Fibroblast of the aortic adventitia (primary cell): ENCODE measurements at regions not wholly inside any gene's neighbourhood (a gene's known extent, or its start where the extent isn't known, plus 50 kb on each side); places are given as distances from the start of the nearest gene placed in this dataset.

Experiments used
- DNase-seq: peaks from one replicate; pipeline ENCODE4 v3.0.0-alpha.2; 2010; ENCODE audit warnings: low read depth
- H3K4me3 ChIP-seq: 2 replicates; pipeline ENCODE4 v1.5.1; 2011; ENCODE audit warnings: low read depth, mild to moderate bottlenecking, control low read depth, low read length, moderate library complexity
- TF ChIP-seq, protein P1 (sequence below): IDR thresholded peaks from 2 replicates; pipeline ENCODE4 v1.5.1; 2011; ENCODE audit warnings: mild to moderate bottlenecking, low read length, control low read depth, inconsistent platforms; ENCODE audit not compliant: insufficient read depth

DNA sequence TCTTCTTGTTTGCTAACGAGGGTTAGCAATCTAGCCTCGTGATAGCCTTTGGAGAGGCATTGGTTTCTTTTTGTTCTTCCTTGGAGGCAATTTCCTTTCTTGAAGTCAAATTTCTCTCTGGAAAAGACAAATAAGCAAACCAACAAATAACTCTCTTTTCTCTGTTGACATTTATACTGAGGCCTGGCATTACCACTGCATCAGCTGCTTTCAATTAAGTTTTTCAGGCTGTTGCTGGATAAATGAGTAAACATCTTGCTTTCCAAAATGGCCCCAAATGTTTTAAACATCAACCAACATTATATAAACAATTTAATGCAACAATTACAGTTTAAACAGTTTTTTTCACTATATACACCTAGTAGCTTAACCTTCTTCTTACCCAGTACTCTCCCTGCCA is 264.4 kb downstream of the HTR1A start:
- DNase-seq, result no peak
- TF ChIP-seq, protein P1, sequence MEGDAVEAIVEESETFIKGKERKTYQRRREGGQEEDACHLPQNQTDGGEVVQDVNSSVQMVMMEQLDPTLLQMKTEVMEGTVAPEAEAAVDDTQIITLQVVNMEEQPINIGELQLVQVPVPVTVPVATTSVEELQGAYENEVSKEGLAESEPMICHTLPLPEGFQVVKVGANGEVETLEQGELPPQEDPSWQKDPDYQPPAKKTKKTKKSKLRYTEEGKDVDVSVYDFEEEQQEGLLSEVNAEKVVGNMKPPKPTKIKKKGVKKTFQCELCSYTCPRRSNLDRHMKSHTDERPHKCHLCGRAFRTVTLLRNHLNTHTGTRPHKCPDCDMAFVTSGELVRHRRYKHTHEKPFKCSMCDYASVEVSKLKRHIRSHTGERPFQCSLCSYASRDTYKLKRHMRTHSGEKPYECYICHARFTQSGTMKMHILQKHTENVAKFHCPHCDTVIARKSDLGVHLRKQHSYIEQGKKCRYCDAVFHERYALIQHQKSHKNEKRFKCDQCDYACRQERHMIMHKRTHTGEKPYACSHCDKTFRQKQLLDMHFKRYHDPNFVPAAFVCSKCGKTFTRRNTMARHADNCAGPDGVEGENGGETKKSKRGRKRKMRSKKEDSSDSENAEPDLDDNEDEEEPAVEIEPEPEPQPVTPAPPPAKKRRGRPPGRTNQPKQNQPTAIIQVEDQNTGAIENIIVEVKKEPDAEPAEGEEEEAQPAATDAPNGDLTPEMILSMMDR, result no peak
- H3K4me3 ChIP-seq, result no peak overlapping the region

- TF ChIP-seq, protein P1, result no peak
These were observed 271.7 kb downstream of the HTR1A start for GRCh38 chr5:63690546-63690945.

GRCh38 chr5:63687854-63688516 is 274.3 kb downstream of the HTR1A start:
- H3K4me3 ChIP-seq, result no peak overlapping the region
- TF ChIP-seq, protein P1, result no peak
- DNase-seq, result no peak

More at GRCh38 chr5:63690546-63690945, 271.7 kb downstream of the HTR1A start:
- no peak overlapping the region for H3K4me3 ChIP-seq
- no peak for DNase-seq

DNA sequence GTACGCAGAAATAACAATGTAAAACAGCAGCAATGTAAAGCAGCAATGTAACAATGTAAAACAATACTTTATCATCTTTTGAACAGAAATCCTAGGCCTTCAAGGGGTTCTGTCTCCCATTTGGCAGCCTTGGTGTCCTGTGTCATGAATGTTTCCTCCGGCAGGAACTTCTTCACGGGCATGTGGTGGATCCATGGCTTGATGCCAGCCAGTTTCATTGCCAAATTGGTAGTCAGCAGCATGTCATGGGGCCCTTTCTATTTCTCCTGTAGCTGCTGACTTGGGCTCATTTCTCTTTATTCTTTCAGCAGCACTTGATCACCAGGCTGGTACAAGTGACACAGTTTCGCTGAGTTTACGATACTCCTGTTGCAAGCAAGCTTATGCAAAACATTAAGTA is 275.3 kb downstream of the HTR1A start:
- no peak for DNase-seq
- no peak overlapping the region for H3K4me3 ChIP-seq
- TF ChIP-seq, protein P1, result no peak

GRCh38 chr5:63686181-63686580 is 276.1 kb downstream of the HTR1A start:
- TF ChIP-seq, protein P1, result no peak
- no peak for DNase-seq
- H3K4me3 ChIP-seq, result no peak overlapping the region

DNA sequence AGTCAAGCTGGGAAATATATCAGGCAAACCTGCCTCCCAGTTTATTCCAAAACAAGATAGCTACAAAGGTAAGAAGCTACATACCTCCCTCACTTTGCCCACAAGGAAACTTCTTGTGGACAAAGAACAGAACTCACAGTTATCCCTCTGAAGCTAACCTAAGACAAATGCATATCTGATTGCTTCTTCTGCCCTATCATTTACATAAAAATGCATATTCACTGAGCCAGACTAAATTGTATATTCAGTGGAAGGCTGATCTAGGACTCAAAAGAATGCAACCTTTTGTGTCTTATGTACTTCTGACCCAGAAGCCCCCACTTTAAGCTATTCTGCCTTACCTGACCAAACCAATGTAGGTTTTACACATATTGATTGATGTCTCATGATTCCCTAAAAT is 276.8 kb downstream of the HTR1A start:
- no peak for DNase-seq
- TF ChIP-seq, protein P1, result no peak
- H3K4me3 ChIP-seq, result no peak overlapping the region

DNA sequence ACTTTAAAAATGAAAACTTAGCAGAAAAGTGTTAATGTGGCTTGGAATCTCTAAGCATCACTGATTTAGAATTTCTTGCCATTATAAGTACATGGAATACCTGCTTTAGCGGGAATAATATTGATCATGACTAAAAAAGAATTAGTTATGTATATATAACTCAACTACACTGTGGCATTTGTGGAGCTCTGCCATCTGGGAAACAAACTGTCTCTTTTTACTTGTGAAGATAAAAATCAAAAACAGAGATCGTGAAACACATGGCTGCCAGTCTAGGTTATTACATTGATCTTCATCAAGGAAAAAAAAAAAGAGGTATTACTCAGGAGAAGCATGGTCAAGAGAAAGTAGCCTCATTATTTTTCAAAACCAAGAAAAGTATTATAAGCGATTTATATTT is 287.4 kb downstream of the HTR1A start:
- DNase-seq, result no peak
- no peak overlapping the region for H3K4me3 ChIP-seq
- TF ChIP-seq, protein P1, result no peak
